Small intestine (tissue), 7 donors: ENCODE measurements at regions not wholly inside any gene's neighbourhood (a gene's known extent, or its start where the extent isn't known, plus 50 kb on each side); places are given as distances from the start of the nearest gene placed in this dataset.

ENCODE experiments used
- DNase-seq, 2 donors: peaks; one replicate each; pipeline versions ENCODE4 v3.0.0 to v3.0.0-alpha.2; 2013
- FAIRE-seq: peaks from 2 replicates; lab custom pipeline; 2012; peaks lifted over from hg19 to GRCh38; lab: Jason Lieb, UNC
- H3K27ac ChIP-seq, 3 donors: one replicate each; pipeline ENCODE4 v1.5.1; 2013; ENCODE audit warnings: low read length in 2 of 3, mild to moderate bottlenecking in 2 of 3, control low read depth in 1 of 3, inconsistent platforms in 1 of 3, low read depth in 1 of 3, moderate library complexity in 1 of 3
- H3K27me3 ChIP-seq, 3 donors: one replicate each; pipeline ENCODE4 v1.6.1; 2013; ENCODE audit warnings: low read length in 3 of 3, inconsistent platforms in 1 of 3; ENCODE audit not compliant: control insufficient read depth in 3 of 3, insufficient read depth in 3 of 3
- H3K36me3 ChIP-seq, 3 donors: one replicate each; pipeline ENCODE4 v1.6.1; 2013; ENCODE audit warnings: low read length in 3 of 3, inconsistent platforms in 1 of 3, low read depth in 1 of 3, mild to moderate bottlenecking in 1 of 3, moderate library complexity in 1 of 3; ENCODE audit not compliant: control insufficient read depth in 3 of 3, insufficient read depth in 2 of 3
- H3K4me1 ChIP-seq, 3 donors: one replicate each; pipeline ENCODE4 v1.6.1; 2013; ENCODE audit warnings: low read length in 2 of 3, inconsistent platforms in 1 of 3, low read depth in 1 of 3, mild to moderate bottlenecking in 1 of 3, moderate library complexity in 1 of 3; ENCODE audit not compliant: control insufficient read depth in 3 of 3, insufficient read depth in 2 of 3
- H3K4me3 ChIP-seq, 3 donors: one replicate each; pipeline ENCODE4 v1.5.1; 2013; ENCODE audit warnings: low read length in 3 of 3, control low read depth in 1 of 3, inconsistent platforms in 1 of 3, low read depth in 1 of 3, mild to moderate bottlenecking in 1 of 3, moderate library complexity in 1 of 3
- H3K9me3 ChIP-seq, 2 donors: one replicate each; pipeline ENCODE4 v1.6.1; 2013; ENCODE audit warnings: low read depth in 1 of 2, low read length in 1 of 2; ENCODE audit not compliant: control insufficient read depth in 2 of 2, insufficient read depth in 1 of 2
- WGBS, 3 donors: extraction: QIAGEN DNeasy Blood & Tissue Kit; methylation state at CpG; one replicate each; pipeline ENCODE4 v1.1.7; 2013; 5-methylcytosine and 5-hydroxymethylcytosine counted together
- donor health status: healthy with polysubstance abuse.
- donor health status: control.
- donor health status: control.
- donor health status: Bipolar disorder and iron deficiency.
- donor health status: healthy.

DNA sequence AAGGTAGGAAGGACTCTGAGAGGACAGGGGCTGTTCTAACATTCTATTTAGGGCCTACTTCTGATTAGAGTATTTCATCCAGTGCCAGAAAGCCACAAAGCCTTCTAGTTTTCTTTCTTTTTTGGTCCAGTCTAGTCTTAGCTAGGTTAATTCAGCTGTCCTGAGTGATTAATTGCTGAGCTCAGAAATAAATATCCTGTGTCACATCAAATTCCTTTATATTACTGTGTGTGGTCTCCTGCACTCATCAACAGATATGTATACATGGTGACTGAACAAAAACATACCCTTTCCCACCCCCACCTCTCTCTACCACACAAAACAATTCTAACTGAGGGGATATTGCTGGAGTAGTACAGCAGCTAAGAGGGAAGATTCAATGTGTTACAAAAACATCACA lies 601.5 kb upstream of the NRSN1 start:
- Histone ChIP-seq H3K4me3 (no peak overlapping the region), H3K27ac (no peak overlapping the region), H3K27me3 (no peaks in the 10 kb centered on the region), H3K4me1 (no peaks in the 10 kb centered on the region), H3K9me3 (no peaks in the 10 kb centered on the region), H3K36me3 (no peaks in the 10 kb centered on the region)
- FAIRE-seq (no peak), DNase-seq (no peak)

DNA sequence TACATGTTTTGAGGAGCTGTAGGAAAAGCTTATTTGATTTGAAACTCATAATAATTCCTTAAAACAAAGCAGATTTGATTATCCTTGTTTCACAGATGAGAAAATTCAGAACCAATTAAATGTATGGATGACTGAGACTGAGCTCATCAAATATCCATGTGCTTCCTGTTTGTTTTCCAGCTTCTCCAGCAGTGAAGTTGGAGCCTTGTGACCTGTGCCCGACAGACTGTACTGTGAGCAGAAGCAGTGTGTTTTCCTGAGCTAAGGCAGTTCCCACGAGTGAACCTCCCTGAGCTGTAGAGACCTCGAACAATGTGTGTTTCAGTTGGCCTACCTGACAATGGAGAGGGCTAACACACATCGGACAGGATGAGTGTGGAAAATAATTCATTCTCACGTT lies 599.5 kb upstream of the NRSN1 start:
- WGBS, 3 donors = 76 to 79% (median 78%) methylated on average over 5 of the region's 5 CpGs
- no peak for FAIRE-seq
- Histone ChIP-seq H3K9me3 (no peaks in the 10 kb centered on the region), H3K27ac (no peak overlapping the region), H3K4me1 (no peaks in the 10 kb centered on the region), H3K4me3 (no peak overlapping the region), H3K36me3 (no peaks in the 10 kb centered on the region), H3K27me3 (no peaks in the 10 kb centered on the region)
- no peak for DNase-seq

DNA sequence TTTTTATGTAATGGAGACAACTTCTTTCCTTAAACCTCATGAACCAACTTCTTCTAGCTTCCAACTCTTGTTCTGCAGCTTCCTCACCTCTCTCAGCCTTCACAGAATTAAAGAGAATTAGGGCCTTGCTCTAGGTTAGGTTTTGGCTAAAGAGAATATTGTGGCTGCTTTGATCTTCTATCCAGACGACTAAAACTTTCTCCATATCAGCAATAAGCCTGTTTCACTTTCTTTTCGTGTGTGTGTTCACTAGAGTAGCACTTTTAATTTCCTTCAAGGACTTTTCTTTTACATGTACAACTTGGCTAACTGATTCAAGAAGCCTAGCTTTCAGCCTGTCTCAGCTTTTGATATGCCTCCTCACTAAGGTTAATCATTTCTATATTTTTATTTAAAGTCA lies 596.1 kb upstream of the NRSN1 start:
- Histone ChIP-seq H3K27me3 (no peaks in the 10 kb centered on the region), H3K27ac (no peak overlapping the region), H3K9me3 (no peaks in the 10 kb centered on the region), H3K4me1 (no peaks in the 10 kb centered on the region), H3K4me3 (no peak overlapping the region), H3K36me3 (no peaks in the 10 kb centered on the region)
- 8 to 36% (median 8%) methylated on average over 2 of the region's 2 CpGs for WGBS, 3 donors
- FAIRE-seq (no peak), DNase-seq (peak in 1 of 2 donors; percentile 16)

DNA sequence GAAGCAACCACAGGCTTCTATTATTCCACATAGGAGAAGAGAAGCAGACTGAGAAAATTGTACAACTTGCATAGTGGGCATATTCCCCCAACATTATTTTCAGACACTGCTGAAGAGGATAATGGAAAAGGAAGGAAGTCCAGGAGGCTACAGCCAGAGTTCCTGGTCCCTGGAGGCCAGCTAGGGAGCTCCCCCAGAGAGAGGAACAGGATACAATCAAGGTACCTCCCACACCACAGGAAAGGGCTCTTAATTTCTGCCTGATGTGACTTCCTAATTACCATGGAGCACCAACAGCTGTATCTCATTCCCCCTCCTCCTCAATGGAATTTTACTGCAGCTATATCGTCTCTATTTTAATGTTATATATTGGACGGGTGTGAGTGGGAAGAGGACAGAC lies 594.3 kb upstream of the NRSN1 start:
- no peak overlapping the region for H3K27ac ChIP-seq
- H3K36me3 ChIP-seq = no peaks in the 10 kb centered on the region
- no peaks in the 10 kb centered on the region for H3K4me1 ChIP-seq
- no peaks in the 10 kb centered on the region for H3K27me3 ChIP-seq
- no peak overlapping the region for H3K4me3 ChIP-seq
- no peak for FAIRE-seq
- no peak for DNase-seq
- no peaks in the 10 kb centered on the region for H3K9me3 ChIP-seq
- 72 to 95% (median 74%) methylated on average over 2 of the region's 2 CpGs for WGBS, 3 donors

DNA sequence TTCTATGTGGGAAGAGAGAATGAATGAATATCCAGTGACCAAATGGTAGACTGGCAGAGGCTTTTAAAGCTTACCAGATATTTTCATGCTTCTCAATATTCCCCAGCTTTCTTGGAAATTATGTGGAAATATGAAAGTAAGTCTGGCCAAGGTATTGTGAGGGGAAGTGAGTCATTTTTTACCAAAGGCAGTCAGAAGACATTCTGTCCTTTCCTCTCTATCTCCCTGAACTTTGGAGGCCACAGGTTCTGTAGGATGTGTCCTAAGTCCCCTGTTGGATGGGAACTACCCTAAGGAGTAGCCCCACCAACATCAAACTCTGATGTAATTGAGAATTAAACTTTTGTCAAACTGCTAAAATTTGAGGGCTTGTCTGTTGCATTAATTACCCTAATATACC lies 593.8 kb upstream of the NRSN1 start:
- Histone ChIP-seq H3K27ac (no peak overlapping the region), H3K36me3 (no peaks in the 10 kb centered on the region), H3K4me3 (no peak overlapping the region), H3K27me3 (no peaks in the 10 kb centered on the region), H3K9me3 (no peaks in the 10 kb centered on the region), H3K4me1 (no peaks in the 10 kb centered on the region)
- FAIRE-seq (no peak), DNase-seq (no peak)

DNA sequence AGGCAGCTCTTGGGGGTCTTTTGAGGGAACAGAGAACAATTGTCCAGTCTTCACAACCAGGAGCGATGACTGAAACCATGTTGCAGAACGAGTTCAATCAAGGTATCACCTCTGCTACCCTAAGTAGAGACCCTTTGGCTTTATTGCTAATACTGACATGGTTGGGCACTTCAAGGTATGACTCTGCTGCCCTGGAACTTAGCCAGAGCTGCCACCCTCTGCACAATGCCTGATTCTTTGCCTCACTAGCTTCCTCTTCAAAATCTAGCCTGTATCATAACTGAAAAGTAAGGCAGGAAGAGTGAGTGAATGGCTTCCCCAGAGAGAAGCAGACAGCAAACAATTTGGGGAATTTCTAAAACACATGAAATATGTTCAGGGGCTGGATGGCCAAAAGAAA lies 592.7 kb upstream of the NRSN1 start:
- no peaks in the 10 kb centered on the region for H3K4me1 ChIP-seq
- DNase-seq (no peak), FAIRE-seq (no peak)
- H3K27ac ChIP-seq = no peak overlapping the region
- WGBS, 3 donors = 87 to 96% (median 88%) methylated on average over 2 of the region's 2 CpGs
- no peaks in the 10 kb centered on the region for H3K9me3 ChIP-seq
- no peak overlapping the region for H3K4me3 ChIP-seq
- H3K36me3 ChIP-seq = no peaks in the 10 kb centered on the region
- no peaks in the 10 kb centered on the region for H3K27me3 ChIP-seq

DNA sequence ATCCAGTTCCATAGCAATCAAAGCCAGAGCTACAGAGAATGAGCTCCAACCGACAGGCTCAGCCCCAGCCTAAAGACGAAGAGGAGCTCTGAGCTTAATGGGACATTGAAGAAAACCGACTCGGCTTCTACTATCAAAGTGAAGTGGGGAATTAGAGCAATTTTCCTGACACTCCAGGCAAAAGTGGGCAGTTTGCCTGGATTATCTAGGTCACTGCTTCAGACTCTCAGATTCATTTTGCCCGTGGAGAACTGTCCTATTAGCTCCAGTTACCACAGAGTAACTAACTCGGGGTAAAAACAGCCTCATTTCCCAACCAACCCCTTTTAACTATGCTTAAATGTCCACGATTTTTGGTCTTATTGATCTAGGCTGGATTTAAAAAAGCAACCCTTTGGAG lies 592.1 kb upstream of the NRSN1 start:
- WGBS, 3 donors = 67 to 71% (median 67%) methylated on average over 7 of the region's 7 CpGs
- Histone ChIP-seq H3K4me1 (no peaks in the 10 kb centered on the region), H3K4me3 (no peak overlapping the region), H3K27me3 (no peaks in the 10 kb centered on the region), H3K36me3 (no peaks in the 10 kb centered on the region), H3K27ac (no peak overlapping the region), H3K9me3 (no peaks in the 10 kb centered on the region)
- DNase-seq (no peak), FAIRE-seq (no peak)

DNA sequence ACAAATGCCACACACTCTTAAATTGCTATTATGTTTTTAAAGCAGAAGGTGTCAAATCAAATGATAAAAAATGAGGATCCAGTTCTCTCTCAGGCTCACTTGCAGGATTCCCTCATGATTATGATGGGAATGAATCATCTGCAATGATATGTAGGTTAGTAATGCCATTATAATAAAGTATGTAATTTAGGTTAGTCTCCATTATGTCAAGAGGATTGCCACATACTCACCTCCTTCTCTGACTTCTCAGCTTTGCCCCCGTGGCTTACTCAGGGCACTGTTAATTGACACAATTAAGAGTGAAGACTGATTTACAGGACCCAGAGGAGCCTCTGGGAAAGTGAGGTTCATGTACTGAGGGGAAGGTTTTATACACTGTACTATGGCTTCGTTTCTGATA lies 591.7 kb upstream of the NRSN1 start:
- WGBS, 3 donors = 57 to 68% (median 57%) methylated on average over 2 of the region's 2 CpGs
- no peaks in the 10 kb centered on the region for H3K36me3 ChIP-seq
- H3K27me3 ChIP-seq = no peaks in the 10 kb centered on the region
- DNase-seq = no peak
- H3K4me1 ChIP-seq = no peaks in the 10 kb centered on the region
- H3K27ac ChIP-seq = no peak overlapping the region
- no peak overlapping the region for H3K4me3 ChIP-seq
- no peaks in the 10 kb centered on the region for H3K9me3 ChIP-seq
- FAIRE-seq = no peak

DNA sequence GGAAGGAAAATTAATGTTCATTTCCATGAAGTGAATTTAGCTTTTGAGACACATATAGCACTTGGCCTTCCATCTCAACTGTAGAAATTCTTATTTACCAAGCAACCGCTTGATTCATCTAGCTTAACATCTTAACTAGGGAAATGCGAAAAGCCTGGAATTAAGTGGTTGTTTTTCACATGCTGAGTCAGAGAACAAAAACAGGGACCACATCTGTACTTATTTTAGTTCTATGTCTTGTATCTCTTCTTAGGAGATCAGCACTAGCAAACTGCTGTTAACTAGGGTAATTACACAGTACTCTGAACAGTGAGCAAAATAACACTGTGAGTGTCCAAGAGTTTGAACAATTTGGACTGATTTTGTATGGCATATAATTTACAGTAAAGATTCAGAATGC lies 590.9 kb upstream of the NRSN1 start:
- Histone ChIP-seq H3K9me3 (no peaks in the 10 kb centered on the region), H3K36me3 (no peaks in the 10 kb centered on the region), H3K4me3 (no peak overlapping the region), H3K27ac (no peak overlapping the region), H3K27me3 (no peaks in the 10 kb centered on the region), H3K4me1 (no peaks in the 10 kb centered on the region)
- FAIRE-seq (no peak), DNase-seq (no peak)
- WGBS, 3 donors = 91 to 92% (median 91%) methylated on average over 2 of the region's 2 CpGs
